ENCODE measurements at regions not wholly inside any gene's neighbourhood (a gene's known extent, or its start where the extent isn't known, plus 50 kb on each side); places are given as distances from the start of the nearest gene placed in this dataset.

GRCh38 chr2:195313962-195314361 is 343.1 kb upstream of the SLC39A10 start:
- CTCF ChIA-PET: no interaction called here
- Histone ChIP-seq H4K20me1 (ENCODE audit: insufficient read depth) (no peaks in the 10 kb centered on the region), H3K27ac (no peak overlapping the region), H3F3A (ENCODE audit: insufficient read depth, low read depth) (no peaks in the 10 kb centered on the region), H3K4me1 (replicated peaks; ENCODE audit: insufficient read depth) (no peaks in the 10 kb centered on the region), H2AFZ (no peak overlapping the region), H3K4me3 (no peak overlapping the region), H3K36me3 (ENCODE audit: low read depth) (no peaks in the 10 kb centered on the region), H3K4me2 (no peak overlapping the region), H3K79me2 (ENCODE audit: low read depth) (no peaks in the 10 kb centered on the region), H3K9me3 (ENCODE audit: insufficient read depth, low read depth) (no peaks in the 10 kb centered on the region), H3K27me3 (ENCODE audit: insufficient read depth, low read depth) (no peaks in the 10 kb centered on the region), H3K9me2 (ENCODE audit: insufficient read depth) (no peaks in the 10 kb centered on the region)
- BruUV-seq (replicated peaks): no TSS peak
- POLR2A ChIA-PET (ENCODE audit: unreplicated experiment): no interaction called here
- intact Hi-C loops (cut with micrococcal nuclease; ENCODE audit: unreplicated experiment): loop anchor here (10.0 kb wide), 1 partner anchor 621 kb away; no protein-coding TSS in a partner anchor
- TF ChIP-seq CTCF (conservative IDR thresholded peaks at IDR 0.05) (no peak), EZH2 (IDR thresholded peaks at IDR 0.05; ENCODE audit: low read depth) (no peak)
- DNase-seq: no peak

- H3K27ac ChIP-seq: no peak overlapping the region
- H3F3A ChIP-seq (ENCODE audit: insufficient read depth, low read depth): no peaks in the 10 kb centered on the region
- no TSS peak for BruUV-seq (replicated peaks)
- H3K4me1 ChIP-seq (replicated peaks; ENCODE audit: insufficient read depth): no peaks in the 10 kb centered on the region
- H3K27me3 ChIP-seq (ENCODE audit: insufficient read depth, low read depth): no peaks in the 10 kb centered on the region
- H3K36me3 ChIP-seq (ENCODE audit: low read depth): no peaks in the 10 kb centered on the region
- no peak overlapping the region for H3K4me3 ChIP-seq
- CTCF ChIA-PET: no interaction called here
- POLR2A ChIA-PET (ENCODE audit: unreplicated experiment): no interaction called here
- no peak for DNase-seq
- no peak overlapping the region for H2AFZ ChIP-seq
- H3K9me3 ChIP-seq (ENCODE audit: insufficient read depth, low read depth): no peaks in the 10 kb centered on the region
- H3K9me2 ChIP-seq (ENCODE audit: insufficient read depth): no peaks in the 10 kb centered on the region
- H3K4me2 ChIP-seq: no peak overlapping the region
- no peaks in the 10 kb centered on the region for H4K20me1 ChIP-seq (ENCODE audit: insufficient read depth)
- no peaks in the 10 kb centered on the region for H3K79me2 ChIP-seq (ENCODE audit: low read depth)
- intact Hi-C loops (cut with micrococcal nuclease; ENCODE audit: unreplicated experiment): loop anchor here (10.0 kb wide), 1 partner anchor 622 kb away; no protein-coding TSS in a partner anchor
- TF ChIP-seq CTCF (conservative IDR thresholded peaks at IDR 0.05) (no peak), EZH2 (IDR thresholded peaks at IDR 0.05; ENCODE audit: low read depth) (no peak)
Measured at GRCh38 chr2:195312662-195313061, 344.4 kb upstream of the SLC39A10 start.

- Histone ChIP-seq H3K9me3 (ENCODE audit: insufficient read depth, low read depth) (no peaks in the 10 kb centered on the region), H3K79me2 (ENCODE audit: low read depth) (no peaks in the 10 kb centered on the region), H3K27ac (no peak overlapping the region), H3K27me3 (ENCODE audit: insufficient read depth, low read depth) (no peaks in the 10 kb centered on the region), H3K4me3 (no peak overlapping the region), H3K9me2 (ENCODE audit: insufficient read depth) (no peaks in the 10 kb centered on the region), H3K4me1 (replicated peaks; ENCODE audit: insufficient read depth) (no peaks in the 10 kb centered on the region), H3K4me2 (no peak overlapping the region), H3F3A (ENCODE audit: insufficient read depth, low read depth) (no peaks in the 10 kb centered on the region), H4K20me1 (ENCODE audit: insufficient read depth) (no peaks in the 10 kb centered on the region), H2AFZ (no peak overlapping the region), H3K36me3 (ENCODE audit: low read depth) (no peaks in the 10 kb centered on the region)
- intact Hi-C loops (cut with micrococcal nuclease; ENCODE audit: unreplicated experiment): no loop called here
- ChIA-PET CTCF (no interaction called here), POLR2A (ENCODE audit: unreplicated experiment) (no interaction called here)
- TF ChIP-seq CTCF (conservative IDR thresholded peaks at IDR 0.05) (no peak), EZH2 (IDR thresholded peaks at IDR 0.05; ENCODE audit: low read depth) (no peak)
- BruUV-seq (replicated peaks): no TSS peak
- no peak for DNase-seq
Measured at GRCh38 chr2:195308163-195308562, 348.9 kb upstream of the SLC39A10 start.

Data from PC-9 (cell line).